ENCODE measurements at regions not wholly inside any gene's neighbourhood (a gene's known extent, or its start where the extent isn't known, plus 50 kb on each side); places are given as distances from the start of the nearest gene placed in this dataset.
"Not testable (repeated sequence)": the region's sequence is repeated elsewhere in the genome, so short reads cannot be mapped to it uniquely, and the experiment has no call there.

- DNase-seq (ENCODE audit: low spot score): no peak
These were observed 395.4 kb upstream of the SLC35B3 start for GRCh38 chr6:8830794-8831193.

- no peak for DNase-seq (ENCODE audit: low spot score)
These were observed 394.5 kb upstream of the SLC35B3 start for GRCh38 chr6:8829796-8830195.

- DNase-seq (ENCODE audit: low spot score): no peak
These were observed 394.0 kb upstream of the SLC35B3 start for GRCh38 chr6:8829296-8829695.

GRCh38 chr6:8828376-8828775 lies 393.0 kb upstream of the SLC35B3 start:
- DNase-seq (ENCODE audit: low spot score): no peak

- no peak for DNase-seq (ENCODE audit: low spot score)
These were observed 390.4 kb upstream of the SLC35B3 start for GRCh38 chr6:8825726-8826125.

DNA sequence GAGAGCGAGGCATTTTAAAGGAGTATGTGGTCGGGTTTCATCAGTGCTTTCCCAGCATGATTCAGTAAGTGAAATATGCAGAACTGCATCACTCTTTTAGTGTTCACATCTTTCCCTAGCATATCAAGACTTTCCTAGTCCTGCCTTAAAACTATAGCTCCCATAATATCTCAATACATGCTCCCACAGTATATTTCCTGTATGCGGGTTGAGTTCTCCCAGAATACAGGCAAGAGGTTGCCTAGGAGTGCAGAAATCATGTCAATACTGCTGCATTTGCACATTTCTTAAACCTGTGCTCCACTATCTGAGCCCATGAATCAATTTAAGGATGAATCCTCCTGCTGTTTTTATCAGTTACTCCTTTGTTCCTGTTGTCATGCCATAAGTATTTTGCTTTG lies 386.6 kb upstream of the SLC35B3 start:
- DNase-seq (ENCODE audit: low spot score): no peak

DNA sequence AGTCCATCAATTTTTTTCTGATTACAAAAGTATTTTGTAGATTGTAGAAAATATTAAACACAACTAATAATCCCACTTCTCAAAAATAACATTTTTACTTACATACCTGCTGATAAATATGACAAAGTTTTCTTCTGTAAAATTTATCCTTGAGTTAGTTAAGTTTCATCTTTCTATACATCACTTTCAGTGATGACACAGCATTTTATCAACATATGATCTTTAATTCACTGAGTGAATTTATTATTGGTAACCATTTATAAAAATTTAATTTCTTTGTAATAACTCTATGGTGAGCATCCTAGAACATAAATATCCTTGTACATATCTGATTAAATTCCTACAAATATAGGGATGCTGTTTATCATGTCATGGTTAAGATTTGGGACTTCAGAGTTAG lies 385.0 kb upstream of the SLC35B3 start:
- DNase-seq (ENCODE audit: low spot score): no peak

- DNase-seq (ENCODE audit: low spot score): no peak
These were observed 384.1 kb upstream of the SLC35B3 start for GRCh38 chr6:8819446-8819845.

GRCh38 chr6:8814440-8815000 lies 379.2 kb upstream of the SLC35B3 start:
- no peak for DNase-seq (ENCODE audit: low spot score)

DNA sequence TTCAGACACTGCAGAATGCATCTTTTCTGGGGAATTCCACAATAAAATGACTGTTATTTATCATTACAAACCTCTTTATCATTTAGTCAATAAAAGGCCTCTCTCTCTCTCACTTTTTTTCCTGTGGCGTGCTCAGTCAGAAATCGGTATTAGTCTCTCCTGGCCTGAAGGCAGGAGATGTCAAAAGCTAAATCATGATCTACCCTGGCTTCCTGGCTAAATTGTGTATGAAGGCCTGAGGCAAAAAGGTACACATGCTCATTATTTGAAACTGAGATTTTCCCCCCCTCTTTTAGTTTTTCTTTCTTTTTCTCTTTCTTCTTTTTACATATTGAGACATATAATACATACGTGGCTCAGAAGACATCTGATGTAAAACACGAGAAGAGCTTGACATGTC lies 375.0 kb upstream of the SLC35B3 start:
- no peak for DNase-seq (ENCODE audit: low spot score)

DNA sequence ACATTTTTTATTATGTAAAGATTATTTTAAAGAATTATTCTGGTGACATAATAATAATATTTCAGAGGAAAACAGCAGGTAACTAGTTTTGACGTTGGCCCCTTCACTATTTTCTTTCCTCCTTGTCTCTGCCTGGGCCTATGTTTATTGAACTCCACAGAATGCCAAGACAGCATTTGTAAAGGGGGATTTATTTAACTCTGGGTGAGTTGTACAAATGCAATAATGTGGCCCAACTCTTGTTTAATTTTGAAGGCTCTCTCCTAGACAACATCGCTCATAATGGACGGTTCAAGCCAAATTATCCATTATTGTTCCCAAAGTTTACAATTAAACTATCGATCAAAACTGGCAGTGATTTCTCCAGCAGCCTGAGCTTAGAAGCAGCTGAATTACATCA lies 374.3 kb upstream of the SLC35B3 start:
- no peak for DNase-seq (ENCODE audit: low spot score)

DNA sequence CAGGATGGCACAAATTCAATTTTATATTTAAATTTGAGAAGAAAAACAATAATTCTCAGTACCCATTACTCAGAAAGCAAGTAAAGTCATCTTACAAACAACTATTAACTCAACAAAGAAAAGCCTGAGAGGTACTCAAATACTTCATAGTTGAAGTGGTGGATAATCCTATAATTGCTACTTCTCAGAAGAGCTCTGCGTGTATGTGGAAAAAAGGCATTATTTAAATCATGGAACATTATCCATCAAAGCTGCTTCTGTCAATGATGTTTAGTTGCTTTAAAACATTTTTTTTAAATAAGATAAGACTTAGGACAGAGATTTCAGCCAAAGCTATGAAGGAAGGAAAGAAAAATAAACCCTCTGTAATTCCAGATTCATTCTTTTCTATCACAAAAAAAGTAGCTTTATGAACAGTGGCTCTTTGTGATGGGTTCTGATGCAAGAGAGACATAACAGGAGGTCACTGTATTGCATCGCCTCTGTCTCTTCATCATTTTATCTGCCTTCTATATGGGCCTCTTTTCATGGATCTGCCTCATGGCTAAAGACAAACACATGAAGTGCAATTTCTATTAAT lies 367.9 kb upstream of the SLC35B3 start:
- DNase-seq (ENCODE audit: low spot score): no peak

DNA sequence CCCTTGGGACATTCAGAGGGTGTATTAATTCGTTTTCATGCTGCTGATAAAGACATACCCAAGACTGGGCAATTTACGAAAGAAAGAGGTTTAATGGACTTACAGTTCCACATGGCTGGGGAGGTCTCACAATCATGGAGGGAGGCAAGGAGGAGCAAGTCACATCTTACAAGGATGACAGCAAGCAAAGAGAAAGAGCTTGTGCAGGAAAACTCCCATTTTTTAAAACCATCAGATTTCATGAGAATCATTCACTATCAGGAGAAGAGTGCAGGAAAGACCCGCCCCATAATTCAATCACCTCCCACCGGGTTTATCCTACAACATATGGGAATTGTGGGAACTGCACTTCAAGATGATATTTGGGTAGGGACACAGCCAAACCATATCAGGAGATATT lies 367.1 kb upstream of the SLC35B3 start:
- DNase-seq (ENCODE audit: low spot score): not testable (repeated sequence)

DNA sequence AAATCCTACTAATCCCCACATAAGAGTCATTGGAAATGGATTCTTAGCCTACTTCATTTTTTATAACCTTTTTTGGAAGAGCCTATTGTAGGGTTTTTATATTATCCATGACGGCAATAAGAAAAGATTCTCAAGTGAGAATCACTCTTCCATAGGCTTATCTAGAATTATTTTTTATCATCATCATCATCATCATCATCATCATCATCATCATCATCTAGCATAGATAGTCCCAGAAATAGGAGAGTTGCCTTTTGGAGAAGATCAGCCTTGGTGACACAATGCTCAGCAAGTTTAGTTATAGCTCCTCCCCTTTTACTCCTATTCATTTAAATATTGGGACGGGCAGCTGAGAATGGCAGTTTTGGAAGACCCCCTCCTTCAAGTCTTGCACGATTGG lies 359.1 kb upstream of the SLC35B3 start:
- DNase-seq (ENCODE audit: low spot score): no peak

DNA sequence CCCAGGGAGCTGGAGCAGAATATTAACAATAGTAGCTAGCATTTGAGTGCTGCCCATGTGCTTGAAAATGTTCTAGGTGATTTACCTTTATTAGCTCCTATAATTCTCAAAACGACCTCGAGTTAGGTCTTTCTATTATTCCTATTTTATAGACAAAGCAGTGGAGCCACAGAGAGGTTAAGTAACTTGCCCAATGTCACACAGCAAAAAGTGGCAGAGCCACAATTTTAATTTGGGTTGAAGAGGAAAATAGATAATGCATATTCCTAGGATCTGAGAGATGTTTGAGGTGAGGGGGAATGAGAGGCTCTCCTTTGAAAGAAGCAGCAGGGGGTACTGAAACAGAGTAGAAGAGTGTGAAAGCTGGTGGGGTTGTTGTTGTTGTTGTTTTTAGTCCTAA lies 354.5 kb upstream of the SLC35B3 start:
- DNase-seq (ENCODE audit: low spot score): no peak

- DNase-seq (ENCODE audit: low spot score): no peak
These were observed 349.9 kb upstream of the SLC35B3 start for GRCh38 chr6:8785223-8785622.

- DNase-seq (ENCODE audit: low spot score): no peak
These were observed 347.8 kb upstream of the SLC35B3 start for GRCh38 chr6:8783191-8783590.

GRCh38 chr6:8780653-8781052 lies 345.3 kb upstream of the SLC35B3 start:
- DNase-seq (ENCODE audit: low spot score): no peak

DNA sequence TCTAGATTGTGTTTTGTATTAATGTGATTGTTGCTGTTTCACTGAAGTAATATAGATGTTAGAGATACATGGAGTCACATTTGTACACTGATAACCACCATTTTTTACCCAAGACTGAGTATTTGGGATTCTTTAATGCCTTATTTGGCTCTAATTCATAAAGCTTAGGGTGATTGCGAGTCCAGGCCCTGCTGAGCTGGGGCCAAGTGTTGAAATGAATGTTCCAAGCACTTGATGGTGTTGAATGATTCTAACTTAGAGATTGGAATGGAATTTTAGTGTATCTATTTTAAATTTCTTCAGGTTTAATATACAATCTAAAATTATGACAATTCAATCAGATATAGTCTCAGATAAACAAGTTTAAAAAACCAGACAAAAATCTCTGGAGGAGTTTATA lies 329.4 kb upstream of the SLC35B3 start:
- DNase-seq (ENCODE audit: low spot score): no peak

GRCh38 chr6:8760951-8761350 lies 325.6 kb upstream of the SLC35B3 start:
- no peak for DNase-seq (ENCODE audit: low spot score)

DNA sequence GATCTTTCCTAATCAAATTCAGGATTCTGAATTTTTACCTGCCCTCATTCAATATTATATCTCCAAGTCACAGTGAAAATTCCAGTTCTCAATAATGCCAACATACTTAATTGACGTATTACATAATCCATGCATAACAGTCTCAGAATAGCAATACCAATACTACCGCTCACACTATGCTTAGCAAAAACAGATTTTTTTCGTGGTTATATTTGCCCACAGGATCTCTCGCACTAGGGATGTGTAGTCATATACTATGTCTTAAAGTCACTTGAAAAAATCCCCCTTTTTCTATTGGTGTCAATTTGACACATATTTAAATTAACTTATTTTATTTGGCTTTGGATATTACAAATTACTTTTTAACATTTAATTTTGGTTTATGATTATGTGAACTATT lies 323.1 kb upstream of the SLC35B3 start:
- DNase-seq (ENCODE audit: low spot score): no peak

- no peak for DNase-seq (ENCODE audit: low spot score)
These were observed 315.3 kb upstream of the SLC35B3 start for GRCh38 chr6:8750627-8751026.

- no peak for DNase-seq (ENCODE audit: low spot score)
These were observed 314.1 kb upstream of the SLC35B3 start for GRCh38 chr6:8749465-8749864.

DNA sequence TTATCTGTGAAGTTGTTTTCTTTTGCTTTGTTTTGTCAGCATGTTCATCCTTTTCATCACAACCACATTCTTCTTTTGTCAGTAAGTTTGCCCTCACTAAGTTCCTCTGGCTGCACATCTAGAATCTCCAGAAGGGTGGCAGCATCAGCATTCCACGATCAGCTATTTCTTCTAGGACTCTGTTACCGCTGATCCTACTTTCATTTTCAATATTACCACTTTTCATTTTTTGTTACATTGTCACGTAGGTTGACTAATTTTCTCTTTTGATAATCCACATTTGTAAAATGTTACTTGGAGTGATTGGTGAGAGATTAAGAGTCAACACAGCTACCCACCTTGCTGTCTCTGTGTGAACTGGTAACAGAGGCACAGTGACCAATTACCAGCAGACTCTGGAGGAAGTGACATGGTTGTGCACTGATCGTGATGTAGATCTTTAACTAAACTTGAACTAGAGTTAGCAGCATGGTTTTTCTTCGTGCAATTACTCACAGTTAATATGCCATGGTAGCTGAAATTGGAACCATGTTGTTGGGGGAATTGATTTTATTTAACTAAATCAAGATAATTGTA lies 307.9 kb upstream of the SLC35B3 start:
- DNase-seq (ENCODE audit: low spot score): no peak
